ENCODE measurements at regions not wholly inside any gene's neighbourhood (a gene's known extent, or its start where the extent isn't known, plus 50 kb on each side); places are given as distances from the start of the nearest gene placed in this dataset.

DNA sequence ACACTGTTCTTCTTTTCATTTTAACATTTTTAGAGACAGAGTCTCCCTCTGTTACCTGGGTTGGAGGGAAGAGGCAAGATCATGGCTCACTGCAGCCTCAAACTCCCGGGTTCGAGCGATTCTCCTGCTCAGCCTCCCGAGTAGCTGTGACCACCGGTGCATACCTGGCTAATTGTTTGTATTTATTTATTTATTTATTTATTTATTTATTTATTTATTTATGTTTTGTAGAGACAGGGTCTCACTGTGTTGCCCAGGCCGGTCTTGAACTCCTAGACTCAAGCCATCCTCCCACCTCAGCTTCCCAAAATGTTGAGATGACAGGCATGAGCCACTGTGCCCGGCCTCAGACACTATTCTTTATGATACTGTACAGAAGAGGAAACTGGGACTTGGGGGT, 1176.6 kb upstream of the AUTS2 start:
- Histone ChIP-seq H3K9me2 (ENCODE audit: insufficient read depth) (no peaks in the 10 kb centered on the region), H3K79me2 (ENCODE audit: insufficient read depth) (no peaks in the 10 kb centered on the region), H3K36me3 (ENCODE audit: low read depth) (no peaks in the 10 kb centered on the region), H4K20me1 (ENCODE audit: insufficient read depth) (no peaks in the 10 kb centered on the region), H3K4me3 (no peak overlapping the region), H3K9ac (no peak overlapping the region), H3K4me1 (ENCODE audit: insufficient read depth) (no peaks in the 10 kb centered on the region), H2AFZ (no peak overlapping the region), H3K27ac (no peak overlapping the region), H3F3A (ENCODE audit: insufficient read depth) (no peaks in the 10 kb centered on the region), H3K4me2 (ENCODE audit: unreplicated experiment) (no peak overlapping the region), H3K27me3 (replicated peaks; ENCODE audit: insufficient read depth) (no peaks in the 10 kb centered on the region), H3K9me3 (ENCODE audit: low read depth) (no peaks in the 10 kb centered on the region)
- no peak for DNase-seq
- no peak for TF ChIP-seq EZH2phosphoT487 (IDR thresholded peaks at IDR 0.05; ENCODE audit: insufficient read depth, low read depth)
- no peak for TF ChIP-seq EZH2 (IDR thresholded peaks at IDR 0.05; ENCODE audit: insufficient read depth, poor library complexity, severe bottlenecking)
- whole genome bisulfite sequencing, 2 experiments (ENCODE audit: low coverage in 1 of 2, low lambda C conversion rate in 2 of 2, missing lambda C conversion rate in 2 of 2): 60 to 61% methylated on average over 7 of the region's 7 CpGs
- in situ Hi-C loops (cut with MboI): no loop called here

- in situ Hi-C loops (cut with MboI): no loop called here
- no peak for DNase-seq
- H3F3A ChIP-seq (ENCODE audit: insufficient read depth): no peaks in the 10 kb centered on the region
- H3K36me3 ChIP-seq (ENCODE audit: low read depth): no peaks in the 10 kb centered on the region
- TF ChIP-seq EZH2 (IDR thresholded peaks at IDR 0.05; ENCODE audit: insufficient read depth, poor library complexity, severe bottlenecking): no peak
- no peak for TF ChIP-seq EZH2phosphoT487 (IDR thresholded peaks at IDR 0.05; ENCODE audit: insufficient read depth, low read depth)
- no peaks in the 10 kb centered on the region for H3K9me2 ChIP-seq (ENCODE audit: insufficient read depth)
- H3K4me1 ChIP-seq (ENCODE audit: insufficient read depth): no peaks in the 10 kb centered on the region
- H3K9me3 ChIP-seq (ENCODE audit: low read depth): no peaks in the 10 kb centered on the region
- H4K20me1 ChIP-seq (ENCODE audit: insufficient read depth): no peaks in the 10 kb centered on the region
- H3K4me3 ChIP-seq: no peak overlapping the region
- H3K27me3 ChIP-seq (replicated peaks; ENCODE audit: insufficient read depth): no peaks in the 10 kb centered on the region
- H3K4me2 ChIP-seq (ENCODE audit: unreplicated experiment): no peak overlapping the region
- no peaks in the 10 kb centered on the region for H3K79me2 ChIP-seq (ENCODE audit: insufficient read depth)
- H3K27ac ChIP-seq: no peak overlapping the region
- H2AFZ ChIP-seq: no peak overlapping the region
- no peak overlapping the region for H3K9ac ChIP-seq
- WGBS, 2 experiments (ENCODE audit: low coverage in 1 of 2, low lambda C conversion rate in 2 of 2, missing lambda C conversion rate in 2 of 2): 7 to 11% methylated on average over 3 to 4 of the region's 4 CpGs
These were observed 1176.0 kb upstream of the AUTS2 start for GRCh38 chr7:68422281-68422680.

DNA sequence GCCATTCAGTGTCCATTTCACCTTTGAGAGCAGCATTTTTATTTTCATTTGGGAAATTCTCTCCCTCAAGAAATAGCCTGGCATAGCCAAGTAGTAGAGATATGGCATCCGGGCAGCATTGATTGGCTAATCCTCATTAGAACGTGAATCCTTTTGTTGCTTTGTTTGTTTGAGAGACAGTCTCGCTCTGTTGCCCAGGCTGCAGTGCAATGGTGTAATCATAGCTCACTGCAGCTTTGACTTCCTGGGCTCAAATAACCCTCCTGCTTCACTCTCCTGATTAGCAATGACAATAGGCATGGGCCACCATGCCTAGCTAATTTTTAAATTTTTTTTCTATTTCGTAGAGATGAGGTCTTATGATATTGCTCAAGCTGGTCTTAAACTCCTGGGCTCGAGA, 1174.9 kb upstream of the AUTS2 start:
- Histone ChIP-seq H3K4me3 (no peak overlapping the region), H4K20me1 (ENCODE audit: insufficient read depth) (no peaks in the 10 kb centered on the region), H3K27ac (no peak overlapping the region), H3K27me3 (replicated peaks; ENCODE audit: insufficient read depth) (no peaks in the 10 kb centered on the region), H3K36me3 (ENCODE audit: low read depth) (no peaks in the 10 kb centered on the region), H3K9me3 (ENCODE audit: low read depth) (no peaks in the 10 kb centered on the region), H3K4me2 (ENCODE audit: unreplicated experiment) (no peak overlapping the region), H3K9me2 (ENCODE audit: insufficient read depth) (no peaks in the 10 kb centered on the region), H3K4me1 (ENCODE audit: insufficient read depth) (no peaks in the 10 kb centered on the region), H2AFZ (no peak overlapping the region), H3K9ac (no peak overlapping the region), H3F3A (ENCODE audit: insufficient read depth) (no peaks in the 10 kb centered on the region), H3K79me2 (ENCODE audit: insufficient read depth) (no peaks in the 10 kb centered on the region)
- in situ Hi-C loops (cut with MboI): no loop called here
- WGBS, 2 experiments (ENCODE audit: low coverage in 1 of 2, low lambda C conversion rate in 2 of 2, missing lambda C conversion rate in 2 of 2): 13 to 18% methylated on average over 5 of the region's 5 CpGs
- TF ChIP-seq EZH2phosphoT487 (IDR thresholded peaks at IDR 0.05; ENCODE audit: insufficient read depth, low read depth) (no peak), EZH2 (IDR thresholded peaks at IDR 0.05; ENCODE audit: insufficient read depth, poor library complexity, severe bottlenecking) (no peak)
- no peak for DNase-seq

- no peak for DNase-seq
- Histone ChIP-seq H3F3A (ENCODE audit: insufficient read depth) (no peaks in the 10 kb centered on the region), H3K4me1 (ENCODE audit: insufficient read depth) (no peaks in the 10 kb centered on the region), H3K36me3 (ENCODE audit: low read depth) (no peaks in the 10 kb centered on the region), H3K4me2 (ENCODE audit: unreplicated experiment) (no peak overlapping the region), H3K27me3 (replicated peaks; ENCODE audit: insufficient read depth) (no peaks in the 10 kb centered on the region), H3K4me3 (no peak overlapping the region), H3K79me2 (ENCODE audit: insufficient read depth) (no peaks in the 10 kb centered on the region), H3K9me2 (ENCODE audit: insufficient read depth) (no peaks in the 10 kb centered on the region), H3K9ac (no peak overlapping the region), H3K27ac (no peak overlapping the region), H4K20me1 (ENCODE audit: insufficient read depth) (no peaks in the 10 kb centered on the region), H3K9me3 (ENCODE audit: low read depth) (no peaks in the 10 kb centered on the region), H2AFZ (no peak overlapping the region)
- in situ Hi-C loops (cut with MboI): no loop called here
- 15 to 24% methylated on average over 4 of the region's 4 CpGs for WGBS, 2 experiments (ENCODE audit: low coverage in 1 of 2, low lambda C conversion rate in 2 of 2, missing lambda C conversion rate in 2 of 2)
- no peak for TF ChIP-seq EZH2 (IDR thresholded peaks at IDR 0.05; ENCODE audit: insufficient read depth, poor library complexity, severe bottlenecking)
- no peak for TF ChIP-seq EZH2phosphoT487 (IDR thresholded peaks at IDR 0.05; ENCODE audit: insufficient read depth, low read depth)
These were observed 1173.5 kb upstream of the AUTS2 start for GRCh38 chr7:68424658-68425297.

- no peak overlapping the region for H2AFZ ChIP-seq
- no peak overlapping the region for H3K9ac ChIP-seq
- TF ChIP-seq EZH2phosphoT487 (IDR thresholded peaks at IDR 0.05; ENCODE audit: insufficient read depth, low read depth) (no peak), EZH2 (IDR thresholded peaks at IDR 0.05; ENCODE audit: insufficient read depth, poor library complexity, severe bottlenecking) (no peak)
- no peaks in the 10 kb centered on the region for H3K9me2 ChIP-seq (ENCODE audit: insufficient read depth)
- no peak overlapping the region for H3K4me2 ChIP-seq (ENCODE audit: unreplicated experiment)
- H3K36me3 ChIP-seq (ENCODE audit: low read depth): no peaks in the 10 kb centered on the region
- WGBS, 2 experiments (ENCODE audit: low coverage in 1 of 2, low lambda C conversion rate in 2 of 2, missing lambda C conversion rate in 2 of 2): 49 to 52% methylated on average over 6 of the region's 6 CpGs
- no peaks in the 10 kb centered on the region for H3K9me3 ChIP-seq (ENCODE audit: low read depth)
- no peaks in the 10 kb centered on the region for H3K79me2 ChIP-seq (ENCODE audit: insufficient read depth)
- H3K27me3 ChIP-seq (replicated peaks; ENCODE audit: insufficient read depth): no peaks in the 10 kb centered on the region
- no peak for DNase-seq
- H4K20me1 ChIP-seq (ENCODE audit: insufficient read depth): no peaks in the 10 kb centered on the region
- H3K4me3 ChIP-seq: no peak overlapping the region
- H3F3A ChIP-seq (ENCODE audit: insufficient read depth): no peaks in the 10 kb centered on the region
- no peaks in the 10 kb centered on the region for H3K4me1 ChIP-seq (ENCODE audit: insufficient read depth)
- no peak overlapping the region for H3K27ac ChIP-seq
- in situ Hi-C loops (cut with MboI): no loop called here
These were observed 1172.9 kb upstream of the AUTS2 start for GRCh38 chr7:68425377-68425776.

All from GM23248 (cell line).